C1 segment of cervical spinal cord (tissue), 14 donors: ENCODE measurements at regions not wholly inside any gene's neighbourhood (a gene's known extent, or its start where the extent isn't known, plus 50 kb on each side); places are given as distances from the start of the nearest gene placed in this dataset.
"Not testable (repeated sequence)": the region's sequence is repeated elsewhere in the genome, so short reads cannot be mapped to it uniquely, and the experiment has no call there.

Source experiments
- DNase-seq, 14 donors: peaks; one replicate each; lab custom pipeline; 2025; lab: John Stamatoyannopoulos, UW

DNA sequence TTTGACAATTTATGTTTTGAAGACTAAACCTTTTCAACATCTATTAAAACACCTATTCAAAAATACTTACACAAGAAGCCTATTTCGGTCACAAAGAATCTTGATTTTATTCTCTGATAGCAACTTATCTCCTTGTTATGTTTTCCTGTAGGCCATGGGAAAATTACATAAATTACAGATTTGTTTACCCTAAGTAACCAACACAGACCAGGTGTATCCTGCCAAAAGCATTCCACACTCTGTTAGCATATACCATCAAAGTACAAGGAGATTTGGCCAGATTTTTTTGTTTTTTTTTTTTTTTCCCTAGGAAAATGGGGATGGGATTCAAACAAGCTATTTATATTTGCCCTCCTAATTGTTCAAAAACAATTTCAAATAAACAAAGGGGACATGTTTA is 497.9 kb upstream of the MAGEB18 start:
- DNase-seq, result no peak

DNA sequence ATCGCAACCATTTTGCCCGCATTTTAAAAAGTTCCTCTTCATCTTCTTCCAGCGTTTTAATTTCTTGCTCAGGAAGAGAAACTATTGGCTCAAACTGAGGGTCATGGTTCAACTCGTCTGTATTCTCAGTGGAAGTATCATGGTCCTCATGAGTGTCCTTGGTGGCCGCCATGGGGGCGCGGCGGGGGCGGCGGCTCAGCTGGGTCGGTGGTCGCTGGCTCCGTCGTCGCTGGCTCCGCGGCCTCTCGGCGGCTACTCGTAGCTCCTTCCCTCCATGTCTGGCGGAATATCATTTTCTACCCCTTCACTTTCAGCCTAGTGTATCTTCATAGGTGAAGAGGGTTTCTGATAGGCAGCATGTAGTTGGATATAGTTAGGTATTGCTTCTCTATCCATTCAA is 492.0 kb upstream of the MAGEB18 start:
- DNase-seq, result no peak

DNA sequence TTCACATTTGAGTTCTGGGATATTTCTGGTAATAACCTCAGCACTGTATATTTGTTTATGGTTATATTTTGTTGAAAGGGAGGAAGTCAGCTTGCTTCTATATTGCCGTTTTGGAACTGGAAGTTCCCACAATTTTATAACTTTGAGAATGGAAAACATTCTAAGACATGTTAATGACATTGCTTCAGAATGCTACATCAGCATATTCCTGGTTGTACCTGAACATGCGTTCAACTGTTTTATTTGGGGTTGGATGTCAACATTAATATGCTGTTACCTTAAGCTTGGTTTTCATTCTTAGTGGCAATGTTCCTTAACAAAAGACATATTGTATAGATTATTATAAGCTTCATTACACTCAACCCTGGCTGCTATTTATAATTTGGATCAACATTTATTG is 489.4 kb upstream of the MAGEB18 start:
- no peak for DNase-seq

DNA sequence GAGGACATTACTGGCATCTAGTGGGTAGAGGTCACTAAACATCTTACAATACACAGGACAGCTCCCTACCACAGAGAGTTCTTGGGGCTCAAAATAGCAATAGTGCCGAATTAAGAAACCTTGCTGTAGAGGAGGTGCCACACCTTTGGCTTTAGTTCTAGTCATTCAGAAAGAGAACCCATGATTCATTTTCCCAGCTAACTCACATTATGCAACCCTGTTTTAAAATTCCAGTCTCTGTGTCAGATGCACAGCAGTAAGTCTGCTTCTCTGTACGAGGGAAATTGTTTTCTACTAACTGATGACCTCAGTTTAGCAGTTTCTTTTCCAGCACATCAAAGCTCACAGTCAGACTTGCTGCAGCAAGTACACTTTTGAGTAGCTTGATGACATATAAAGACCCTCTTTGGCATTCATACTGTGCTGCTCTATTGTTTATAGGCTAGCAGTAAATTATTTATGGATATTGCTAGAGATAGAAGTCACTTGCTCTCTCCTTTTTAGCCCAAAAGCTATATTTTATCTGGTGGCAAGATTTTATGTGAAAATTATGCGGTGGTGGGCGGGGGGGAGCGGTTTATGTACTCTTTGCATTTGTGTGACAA is 487.8 kb upstream of the MAGEB18 start:
- DNase-seq, result no peak

DNA sequence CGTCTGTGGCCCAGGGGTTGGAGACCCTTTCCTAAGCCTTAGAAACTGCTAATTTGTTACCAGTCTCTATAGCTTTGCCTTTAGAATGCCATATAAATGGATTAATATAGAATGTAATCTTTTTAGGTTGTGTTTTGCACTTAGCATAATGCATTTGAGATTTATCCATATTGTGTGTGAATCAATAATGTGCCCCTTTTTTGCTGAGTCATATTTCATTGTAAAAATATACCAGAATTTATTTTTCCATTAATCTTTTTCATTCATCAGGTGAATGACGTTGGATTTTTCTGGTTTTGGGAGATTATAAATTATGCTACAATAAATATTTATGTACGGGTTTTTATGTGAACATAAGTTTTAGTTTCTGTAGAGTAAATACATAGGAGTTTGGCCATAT is 478.8 kb upstream of the MAGEB18 start:
- no peak for DNase-seq

DNA sequence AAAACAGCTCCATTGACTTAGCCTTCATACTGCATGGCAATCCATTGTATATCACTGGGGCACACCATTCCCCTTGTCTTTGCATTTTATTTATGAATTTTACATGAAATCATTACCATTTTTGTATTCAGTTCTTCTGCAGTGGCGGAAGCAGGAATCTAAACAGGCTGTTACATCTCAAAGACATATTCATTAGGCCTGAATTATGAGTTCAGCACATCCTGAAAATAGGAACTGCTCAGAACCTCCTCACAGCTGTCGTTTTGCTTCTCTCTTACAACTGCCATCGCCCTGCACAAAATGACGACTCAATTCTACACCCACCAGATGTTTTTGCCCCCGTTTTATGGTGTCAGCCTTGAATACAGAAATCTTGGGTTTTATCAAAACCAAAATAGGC is 474.4 kb upstream of the MAGEB18 start:
- DNase-seq, result no peak

DNA sequence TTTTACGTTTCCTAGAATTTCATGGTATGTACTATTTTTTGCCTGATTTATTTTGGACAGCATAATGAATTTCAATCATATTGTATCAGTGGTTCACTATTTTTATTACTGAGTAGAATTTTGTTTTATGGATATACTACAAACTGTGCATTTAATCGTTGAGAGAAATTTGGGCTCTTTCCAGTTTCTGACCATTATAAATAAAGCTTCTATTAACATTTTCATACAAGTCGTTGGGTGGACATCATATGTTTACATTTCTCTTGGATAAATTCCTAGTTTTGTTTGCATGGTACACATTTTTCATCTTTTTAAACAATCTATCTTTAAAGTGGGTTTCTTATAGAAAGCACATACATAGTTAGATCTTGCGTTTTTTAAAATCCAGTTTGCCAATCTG is 472.7 kb upstream of the MAGEB18 start:
- DNase-seq, result no peak

DNA sequence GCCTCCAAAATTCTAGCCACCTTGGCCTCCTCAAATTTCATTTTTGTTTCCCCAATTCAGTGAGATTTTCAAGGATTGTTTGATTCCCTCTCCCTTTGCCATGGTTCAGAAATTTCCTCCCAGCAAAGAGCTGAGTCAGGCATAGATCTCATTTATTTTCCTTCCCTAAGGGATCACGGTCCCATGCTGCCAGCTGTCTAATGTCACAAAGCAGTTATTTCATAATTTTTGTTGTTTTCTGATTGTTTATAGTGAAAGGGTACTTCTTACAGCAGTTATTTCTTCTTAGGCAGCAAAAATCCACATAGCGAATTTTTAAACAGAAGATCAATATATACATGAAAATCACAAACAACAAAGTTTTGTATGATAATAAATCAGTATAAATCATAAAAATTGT is 470.5 kb upstream of the MAGEB18 start:
- DNase-seq, result no peak

DNA sequence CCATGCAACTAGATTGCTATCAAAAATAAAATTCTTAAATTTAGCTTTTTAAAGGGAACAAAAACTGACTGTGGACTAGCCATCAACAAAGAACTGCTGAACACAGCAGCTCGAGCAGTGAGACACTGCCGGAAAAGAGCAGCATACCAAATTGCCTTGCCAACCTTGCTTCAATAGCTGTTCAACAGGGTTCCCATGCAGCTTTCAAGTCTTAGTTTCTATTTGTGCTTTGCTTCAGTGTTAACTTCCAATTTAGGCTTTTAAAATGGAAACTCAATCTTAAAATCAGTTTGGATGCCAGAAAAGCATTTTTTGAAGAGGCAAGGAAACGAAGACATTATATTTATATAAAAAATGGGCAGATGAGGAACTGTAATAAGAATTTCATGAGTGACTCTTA is 463.4 kb upstream of the MAGEB18 start:
- DNase-seq, result no peak

DNA sequence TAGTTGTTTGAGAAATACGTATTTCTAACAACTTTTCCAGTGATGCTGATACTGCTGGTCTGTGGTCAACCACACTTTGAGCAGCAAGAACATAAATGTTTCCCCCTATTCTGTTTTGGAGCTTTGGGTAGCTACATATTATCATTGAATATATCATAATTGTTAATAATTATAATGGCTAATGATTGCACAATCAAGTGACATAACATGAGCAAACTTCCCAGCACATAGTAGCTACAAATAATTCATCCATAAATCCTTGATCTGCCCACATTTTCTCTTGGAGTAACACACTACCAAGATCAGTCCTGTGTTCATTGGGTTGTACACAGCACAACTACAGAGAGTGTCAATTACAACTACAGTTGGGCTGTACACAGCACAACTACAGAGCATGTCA is 436.3 kb upstream of the MAGEB18 start:
- no peak for DNase-seq

DNA sequence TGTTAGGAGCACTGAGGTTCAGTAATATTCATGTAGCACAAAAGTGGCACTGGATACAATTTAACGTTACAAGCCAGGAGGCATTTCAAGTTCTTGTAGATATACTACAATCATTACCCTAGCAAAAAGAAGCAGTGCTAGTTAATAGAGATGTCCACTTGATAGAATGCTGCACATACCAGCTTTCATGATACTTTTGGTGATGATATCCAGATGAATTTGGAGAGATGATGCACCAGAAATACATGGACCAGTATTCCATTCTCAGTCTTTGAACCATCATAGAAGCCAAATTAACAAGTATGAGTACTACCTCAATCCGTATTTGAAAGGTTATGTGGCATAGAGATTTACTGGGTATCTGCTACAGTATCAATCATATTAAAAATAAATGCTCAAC is 421.0 kb upstream of the MAGEB18 start:
- DNase-seq, result no peak

DNA sequence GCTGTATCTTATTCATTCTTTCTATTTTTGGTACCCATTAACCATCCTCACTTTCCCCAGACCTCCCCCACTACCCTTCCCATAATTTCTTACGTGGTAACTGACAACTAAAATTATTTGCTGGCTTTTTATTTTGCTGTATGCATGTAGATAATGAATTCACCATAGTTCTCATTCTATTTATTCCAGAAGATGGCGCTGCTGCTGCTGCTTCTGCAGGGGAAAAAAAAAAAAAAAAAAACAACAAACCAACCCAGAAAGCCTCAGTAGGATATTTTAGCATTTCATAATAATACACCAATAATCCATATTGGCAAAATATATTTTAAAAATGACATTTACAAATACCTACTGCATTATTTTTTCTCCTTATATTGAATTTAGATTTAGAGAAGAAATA is 416.6 kb upstream of the MAGEB18 start:
- DNase-seq, result no peak

DNA sequence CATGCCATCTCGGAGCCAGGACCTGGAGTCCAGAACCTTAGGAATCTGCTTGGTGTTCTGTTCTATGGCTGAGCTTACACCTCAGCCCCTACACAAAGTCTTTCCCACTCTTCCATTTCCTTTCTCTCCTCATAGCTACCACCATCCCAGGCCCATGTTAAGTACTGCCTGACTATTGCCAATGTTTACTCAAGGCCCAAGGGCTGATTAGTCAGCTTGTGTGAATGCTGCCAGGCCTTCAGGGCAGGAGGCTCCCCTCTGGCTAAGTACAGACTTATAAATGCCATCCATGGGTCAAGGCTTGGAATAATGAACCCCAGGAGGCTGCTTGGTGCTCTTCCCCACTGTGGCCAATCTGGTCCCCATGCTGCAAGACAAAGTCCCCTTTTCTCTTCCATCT is 411.6 kb upstream of the MAGEB18 start:
- DNase-seq, result no peak

DNA sequence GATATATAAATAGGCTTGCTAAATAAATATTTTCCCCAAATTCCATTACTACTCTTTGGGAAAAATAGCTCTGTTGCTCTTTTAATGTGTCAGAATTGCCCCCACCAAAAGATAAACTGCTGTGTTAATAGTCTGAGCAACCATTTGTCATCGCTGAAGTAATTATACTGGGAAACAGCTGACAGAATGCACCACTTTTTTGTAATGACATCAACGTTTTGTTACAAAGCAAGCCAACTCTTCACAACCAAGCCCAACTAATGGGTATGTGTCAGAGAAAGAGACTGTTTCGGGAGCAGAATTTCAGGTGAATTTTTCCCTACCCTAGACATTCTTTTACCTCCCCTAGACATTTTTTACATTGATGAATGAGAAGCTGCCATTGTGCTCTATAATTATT is 405.0 kb upstream of the MAGEB18 start:
- DNase-seq, result no peak

DNA sequence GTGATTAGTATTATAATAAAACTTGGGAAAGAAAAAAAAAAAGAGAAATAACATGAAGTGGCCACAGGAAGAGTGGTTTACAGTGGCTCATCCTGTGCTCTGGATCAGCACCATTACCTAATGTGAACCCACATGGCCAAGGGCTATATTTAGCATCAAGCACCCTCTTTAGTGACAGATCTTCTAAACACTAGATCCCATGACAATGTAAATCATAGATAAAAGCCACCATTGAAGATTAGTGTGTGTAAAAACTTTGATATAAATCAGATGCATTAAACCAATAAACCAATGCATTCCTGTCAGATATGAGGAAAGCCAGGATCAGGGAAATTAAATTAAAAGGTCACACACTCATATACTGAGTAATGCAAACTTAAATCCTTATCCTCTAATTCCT is 400.6 kb upstream of the MAGEB18 start:
- no peak for DNase-seq

DNA sequence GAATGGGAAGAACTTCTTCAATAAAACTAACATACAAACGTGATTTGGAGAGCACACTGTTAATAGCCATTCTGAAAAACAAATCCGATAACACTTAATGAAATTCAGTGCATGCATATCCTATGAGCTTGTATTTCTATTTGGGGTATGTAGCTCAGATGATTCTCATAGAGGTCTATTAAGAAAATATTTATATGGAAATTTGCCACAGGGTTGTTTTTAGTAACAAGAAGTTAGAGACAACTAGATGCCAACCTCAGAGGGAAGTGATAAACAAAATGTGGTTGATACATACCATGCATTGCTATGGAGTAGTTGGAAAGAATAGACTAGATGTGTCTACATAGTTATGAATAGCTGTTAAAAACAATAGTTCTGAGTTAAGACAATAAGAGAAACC is 395.8 kb upstream of the MAGEB18 start:
- no peak for DNase-seq

DNA sequence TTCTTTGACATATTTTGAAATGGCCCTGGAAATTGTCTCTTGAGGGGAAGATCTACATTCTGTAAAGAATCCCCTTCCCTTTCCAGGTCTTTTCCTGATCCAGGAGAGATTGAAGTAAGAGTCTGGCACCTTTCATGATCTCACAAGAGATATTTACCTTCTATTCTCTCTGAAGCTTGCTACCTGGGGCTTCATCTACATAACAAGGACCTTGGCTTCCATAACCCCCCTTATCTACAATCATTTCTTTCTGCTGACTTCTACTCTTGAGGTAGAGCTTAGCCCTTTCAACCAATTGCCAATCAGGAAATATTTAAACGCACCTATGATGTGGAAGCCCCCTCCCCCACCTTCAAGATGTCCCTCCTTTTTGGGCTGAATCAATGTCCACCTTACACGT is 383.7 kb upstream of the MAGEB18 start:
- DNase-seq, result no peak

DNA sequence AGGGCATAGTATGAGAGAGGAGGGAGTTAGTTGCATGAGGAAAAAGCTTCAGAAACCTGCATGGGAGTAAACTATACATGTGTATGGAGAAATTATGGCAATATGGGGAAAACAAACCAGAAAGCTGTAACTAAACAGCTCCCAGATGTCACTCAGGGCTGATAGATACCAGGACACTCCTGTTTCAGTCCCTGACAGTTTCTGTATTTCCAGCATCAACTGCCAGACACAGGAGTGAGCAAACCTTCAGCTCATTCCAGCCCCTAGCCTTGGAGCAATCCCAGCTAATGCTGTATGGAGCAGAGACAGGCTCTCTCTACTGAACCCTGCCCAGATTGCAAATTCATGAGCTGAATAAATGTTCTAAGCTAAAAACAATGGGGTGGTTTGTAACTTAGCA is 382.9 kb upstream of the MAGEB18 start:
- DNase-seq, result no peak

DNA sequence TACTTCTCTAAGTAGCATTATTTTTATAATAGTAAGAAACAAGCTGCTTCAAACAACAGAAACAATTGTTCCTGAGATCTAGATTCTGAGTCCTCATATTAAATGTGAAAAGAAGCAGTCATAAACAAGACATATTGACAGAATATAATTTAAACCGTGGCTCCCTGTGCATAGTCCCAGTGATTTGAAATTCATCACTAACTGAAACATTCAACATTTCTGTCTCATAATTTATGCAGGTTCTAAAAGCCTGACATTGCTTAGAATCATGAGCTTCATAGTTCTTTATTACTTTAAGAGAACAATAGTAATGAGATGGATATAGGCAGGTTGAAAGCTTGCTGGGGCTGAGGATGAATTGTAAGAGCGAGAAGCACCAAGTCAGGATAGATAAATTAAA is 375.5 kb upstream of the MAGEB18 start:
- no peak for DNase-seq

DNA sequence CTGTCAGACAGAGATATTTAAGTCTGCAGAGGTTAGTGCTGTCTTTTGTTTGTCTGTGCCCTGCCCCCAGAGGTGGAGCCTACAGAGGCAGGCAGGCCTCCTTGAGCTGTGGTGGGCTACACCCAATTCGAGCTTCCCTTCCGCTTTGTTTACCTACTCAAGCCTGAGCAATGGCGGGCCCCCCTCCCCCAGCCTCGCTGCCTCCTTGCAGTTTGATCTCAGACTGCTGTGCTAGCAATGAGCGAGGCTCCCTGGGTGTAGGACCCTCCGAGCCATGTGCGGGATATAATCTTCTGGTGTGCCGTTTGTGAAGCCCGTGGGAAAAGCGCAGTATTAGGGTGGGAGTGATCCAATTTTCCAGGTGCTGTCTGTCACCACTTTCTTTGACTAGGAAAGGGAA is 366.3 kb upstream of the MAGEB18 start:
- DNase-seq, result not testable (repeated sequence)

DNA sequence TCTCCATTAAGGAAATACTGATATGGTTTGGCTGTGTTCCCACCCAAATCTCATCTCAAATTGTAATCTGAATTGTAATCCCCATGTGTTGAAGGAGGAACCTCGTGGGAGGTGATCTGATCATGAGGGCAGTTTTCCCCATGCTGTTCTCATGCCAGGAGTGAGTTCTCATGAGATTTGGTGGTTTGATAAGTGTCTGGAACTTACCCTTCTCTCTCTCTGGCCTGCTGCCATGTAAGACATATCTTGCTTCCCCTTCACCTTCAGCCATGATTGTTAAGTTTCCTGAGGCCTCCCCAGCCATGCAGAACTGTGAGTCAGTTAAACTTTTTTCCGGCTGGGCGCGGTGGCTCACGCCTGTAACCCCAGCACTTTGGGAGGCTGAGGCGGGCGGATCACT is 340.3 kb upstream of the MAGEB18 start:
- DNase-seq, result not testable (repeated sequence)

DNA sequence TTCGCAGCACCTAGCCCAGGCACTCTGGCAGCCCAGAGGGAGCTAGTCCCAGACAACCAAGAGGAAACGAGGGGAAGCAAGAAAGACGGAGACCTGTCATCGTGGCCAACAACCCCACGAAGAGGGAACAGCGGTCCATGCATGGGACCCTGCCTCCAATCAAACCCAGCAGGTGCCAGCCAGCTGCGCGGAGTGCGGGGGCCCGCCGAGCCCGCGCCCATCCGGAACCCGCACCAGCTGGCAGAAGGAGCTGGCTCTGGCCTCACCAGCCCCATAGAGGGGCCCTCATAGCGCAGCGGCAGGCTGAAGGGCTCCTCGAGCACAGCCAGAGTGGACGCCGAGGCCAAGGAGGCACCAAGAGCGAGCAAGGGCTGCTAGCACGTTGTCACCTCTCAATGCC is 332.4 kb upstream of the MAGEB18 start:
- DNase-seq, result no peak

DNA sequence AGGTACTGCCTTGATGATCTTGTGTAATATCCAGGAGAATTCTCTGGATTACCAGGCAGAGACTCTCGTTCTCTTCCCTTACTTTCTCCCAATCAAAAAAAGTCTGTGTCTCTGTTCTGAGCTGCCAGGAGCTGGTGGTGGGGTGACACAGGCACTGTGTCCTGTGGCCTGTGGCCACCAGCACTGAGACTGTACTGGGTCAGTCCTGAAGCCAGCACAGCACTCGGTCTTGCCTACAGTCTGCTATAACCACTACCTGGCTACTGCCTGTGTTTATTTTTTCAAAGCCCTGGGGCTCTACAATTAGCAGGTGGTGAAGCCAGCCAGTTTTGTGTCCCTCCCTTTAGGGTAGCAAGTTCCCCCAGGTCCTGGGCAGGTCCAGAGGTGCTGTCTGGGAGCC is 331.1 kb upstream of the MAGEB18 start:
- no peak for DNase-seq

DNA sequence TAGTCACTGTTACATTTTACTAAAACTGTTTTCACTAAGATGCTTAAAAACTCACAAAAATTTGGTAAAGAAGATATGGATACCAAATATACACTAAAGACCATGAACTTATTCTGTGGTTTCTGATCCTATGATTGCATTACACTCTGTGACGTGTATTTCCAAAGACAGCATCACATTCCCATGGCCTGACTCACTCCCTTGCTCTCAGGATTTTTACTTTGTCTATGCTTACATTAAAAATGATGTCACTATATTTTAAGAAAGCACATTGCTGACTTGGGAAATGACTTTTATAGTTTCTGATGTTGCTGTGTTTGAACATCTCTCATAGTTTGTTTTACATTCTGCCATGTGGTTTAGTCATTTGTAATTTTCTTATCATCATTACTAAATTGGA is 327.9 kb upstream of the MAGEB18 start:
- no peak for DNase-seq

DNA sequence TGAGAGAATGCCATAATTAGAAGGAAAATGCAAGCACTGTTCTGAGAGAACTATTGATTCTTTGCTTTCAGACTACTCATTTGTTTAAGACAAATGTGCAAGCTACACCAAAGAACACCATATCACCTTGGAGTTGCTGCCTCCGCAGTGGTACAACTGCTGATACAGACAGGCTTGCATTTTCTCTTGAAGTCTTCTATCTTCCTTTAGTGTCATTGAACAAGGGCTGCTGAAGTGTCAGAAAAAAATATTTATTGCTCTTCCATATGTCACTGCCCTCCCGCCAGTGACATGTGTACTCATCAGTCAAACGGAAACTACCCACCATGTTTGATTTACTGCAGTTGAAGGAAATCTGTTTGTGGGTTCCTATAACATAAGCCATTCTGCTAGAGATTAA is 318.3 kb upstream of the MAGEB18 start:
- DNase-seq, result no peak
